HCT116 (cell line): ENCODE measurements at regions not wholly inside any gene's neighbourhood (a gene's known extent, or its start where the extent isn't known, plus 50 kb on each side); places are given as distances from the start of the nearest gene placed in this dataset.

Experiments
- ATAC-seq: fragments of 200-7000 bp; cut with Tn5 transposase; 2 replicates; pipeline ENCODE4 v1.9.1; 2020; ENCODE audit warnings: mild to moderate bottlenecking, moderate library complexity
- BruUV-seq: library from RNA; stranded (reverse); fragments of 400-500 nt; replicated peaks from 2 replicates; lab custom pipeline; 2021; lab: Mats Ljungman, UMichigan
- CTCF ChIA-PET: fragments of 300-600 bp; sonication (Branson Sonifier 250); formaldehyde crosslinking; loops from one replicate; lab custom pipeline; 2021; ENCODE audit warnings: antibody characterized with exemption; lab: Charles Lee
- POLR2A ChIA-PET: fragments of 300-600, 350-600 bp; sonication (Branson Sonifier 250); formaldehyde crosslinking; loops from one replicate; lab custom pipeline; 2021; ENCODE audit warnings: antibody characterized with exemption; lab: Charles Lee
- RAD21 ChIA-PET, 2 experiments: fragments of 300-600 bp; sonication (Branson Sonifier 250); formaldehyde crosslinking; loops; one replicate each; lab custom pipeline; 2023; ENCODE audit warnings: low total read pairs in 2 of 2; ENCODE audit not compliant: uncharacterized antibody in 2 of 2, unreplicated experiment in 2 of 2, low non-redundant PET in 1 of 2; lab: Charles Lee
- DNase-seq: peaks from one replicate; pipeline ENCODE4 v3.0.0-alpha.2; 2010; ENCODE audit warnings: low read depth, low spot score
- H2AFZ ChIP-seq: fragments of 200-600 bp; shearing (Covaris generic), sonication (generic); 2 replicates; pipeline ENCODE4 v1.6.1; 2017; ENCODE audit warnings: low read depth, mixed run types, mixed read lengths, antibody characterized with exemption, low read length; ENCODE audit not compliant: poor library complexity, severe bottlenecking
- H3K27ac ChIP-seq: 2 replicates; pipeline ENCODE4 v1.5.1; 2012; ENCODE audit warnings: low read depth, low read length
- H3K27me3 ChIP-seq: fragments of 200-600 bp; sonication (generic); 2 replicates; pipeline ENCODE4 v1.6.1; 2016; ENCODE audit warnings: mixed run types, low read length, mixed read lengths; ENCODE audit not compliant: insufficient read depth
- H3K36me3 ChIP-seq, 2 experiments: fragments of 200-500 bp in 1 of 2; fragments of 200-600 bp in 1 of 2; sonication (Bioruptor generic) in 1 of 2; sonication (generic) in 1 of 2; 2 replicates each; pipeline versions ENCODE4 v1.5.1 to v1.6.1; 2014 to 2016; ENCODE audit warnings: low read length in 2 of 2, inconsistent platforms in 1 of 2, mixed read lengths in 1 of 2, mixed run types in 1 of 2; ENCODE audit not compliant: insufficient read depth in 2 of 2, control insufficient read depth in 1 of 2
- H3K4me1 ChIP-seq, 2 experiments: fragments of 200-600 bp in 1 of 2; sonication (generic) in 1 of 2; 2 replicates each; pipeline versions ENCODE4 v1.5.1 to v1.6.1; 2012 to 2017; ENCODE audit warnings: low read length in 2 of 2, inconsistent platforms in 1 of 2, mild to moderate bottlenecking in 1 of 2, mixed read lengths in 1 of 2, mixed run types in 1 of 2, moderate library complexity in 1 of 2; ENCODE audit not compliant: insufficient read depth in 2 of 2, control insufficient read depth in 1 of 2
- H3K4me2 ChIP-seq: fragments of 200-600 bp; sonication (generic); 2 replicates; pipeline ENCODE4 v1.6.1; 2017; ENCODE audit warnings: mixed run types, low read length, mixed read lengths
- H3K4me3 ChIP-seq, 2 experiments: fragments of 200-600 bp in 1 of 2; sonication (generic) in 1 of 2; replicated peaks in 1 of 2; 2 replicates each; pipeline ENCODE4 v1.5.1; 2011 to 2016; ENCODE audit warnings: low read length in 2 of 2, control low read depth in 1 of 2, low read depth in 1 of 2, mild to moderate bottlenecking in 1 of 2, mixed read lengths in 1 of 2, mixed run types in 1 of 2
- H3K79me2 ChIP-seq: fragments of 200-600 bp; sonication (generic); 2 replicates; pipeline ENCODE4 v1.6.1; 2017; ENCODE audit warnings: mild to moderate bottlenecking, mixed run types, low read length, moderate library complexity, mixed read lengths; ENCODE audit not compliant: insufficient read depth
- H3K9ac ChIP-seq: fragments of 200-600 bp; sonication (generic); 2 replicates; pipeline ENCODE4 v1.6.1; 2016; ENCODE audit warnings: low read length, mixed read lengths
- H3K9me2 ChIP-seq: fragments of 200-600 bp; sonication (generic), shearing (Covaris generic); 2 replicates; pipeline ENCODE4 v1.6.1; 2017; ENCODE audit warnings: mixed run types, mild to moderate bottlenecking, moderate library complexity; ENCODE audit not compliant: insufficient read depth
- H3K9me3 ChIP-seq, 2 experiments: fragments of 200-500 bp in 1 of 2; fragments of 200-600 bp in 1 of 2; sonication (Bioruptor generic) in 1 of 2; sonication (generic) in 1 of 2; 2 replicates each; pipeline ENCODE4 v1.6.1; 2014 to 2017; ENCODE audit warnings: low read length in 2 of 2, mixed read lengths in 2 of 2, inconsistent platforms in 1 of 2, low read depth in 1 of 2, mild to moderate bottlenecking in 1 of 2, mixed run types in 1 of 2, moderate library complexity in 1 of 2; ENCODE audit not compliant: control insufficient read depth in 1 of 2, insufficient read depth in 1 of 2
- H4K20me1 ChIP-seq: fragments of 200-600 bp; sonication (generic), shearing (Covaris generic); 2 replicates; pipeline ENCODE4 v1.6.1; 2017; ENCODE audit warnings: mixed run types, mild to moderate bottlenecking, moderate library complexity; ENCODE audit not compliant: insufficient read depth
- CBX3 ChIP-seq: IDR thresholded peaks from 2 replicates; pipeline ENCODE4 v1.6.1; 2012; ENCODE audit warnings: low read depth
- CEBPB ChIP-seq: IDR thresholded peaks from 2 replicates; pipeline ENCODE4 v1.6.1; 2012; ENCODE audit warnings: low read depth
- EGR1 ChIP-seq: IDR thresholded peaks from 2 replicates; pipeline ENCODE4 v1.6.1; 2012; ENCODE audit warnings: low read depth
- EZH2 ChIP-seq: fragments of 200-600 bp; sonication (generic); IDR thresholded peaks from 2 replicates; pipeline ENCODE4 v1.6.1; 2017; ENCODE audit warnings: antibody characterized with exemption, mixed run types
- EZH2phosphoT487 ChIP-seq: fragments of 200-600 bp; IDR thresholded peaks from 2 replicates; pipeline ENCODE4 v1.6.1; 2018; ENCODE audit warnings: antibody characterized with exemption, borderline replicate concordance
- POLR2A ChIP-seq: IDR thresholded peaks from 2 replicates; pipeline ENCODE4 v1.7.0; 2011; ENCODE audit warnings: borderline replicate concordance; ENCODE audit not compliant: insufficient read depth, insufficient read length; ENCODE audit errors: extremely low read depth
- POLR2AphosphoS5 ChIP-seq: IDR thresholded peaks from 2 replicates; pipeline ENCODE4 v1.6.1; 2011; ENCODE audit warnings: mild to moderate bottlenecking, low read depth, low read length, moderate library complexity
- RAD21 ChIP-seq: IDR thresholded peaks from 2 replicates; pipeline ENCODE4 v1.6.1; 2012; ENCODE audit warnings: low read depth, mild to moderate bottlenecking
- SIN3A ChIP-seq: IDR thresholded peaks from 2 replicates; pipeline ENCODE4 v1.6.1; 2012; ENCODE audit warnings: low read depth
- SRF ChIP-seq: IDR thresholded peaks from 2 replicates; pipeline ENCODE4 v1.6.1; 2012; ENCODE audit warnings: low read depth
- TCF7L2 ChIP-seq: IDR thresholded peaks from 2 replicates; pipeline ENCODE4 v1.7.0; 2011; ENCODE audit warnings: borderline replicate concordance, inconsistent platforms; ENCODE audit not compliant: insufficient read depth, insufficient read length; ENCODE audit errors: extremely low read depth
- ZFX ChIP-seq: fragments of 450-650 bp; IDR thresholded peaks from 2 replicates; pipeline ENCODE4 v1.6.1; 2017
- ZNF274 ChIP-seq: fragments of 200-500 bp; sonication (Bioruptor generic); IDR thresholded peaks from 2 replicates; pipeline ENCODE4 v1.6.1; 2014; ENCODE audit warnings: mild to moderate bottlenecking, low read depth, low read length, inconsistent platforms
- intact Hi-C: fragments of 100-400 bp; cut with micrococcal nuclease; formaldehyde crosslinking; loops from 2 replicates; pipeline ENCODE4 v1.10.0; 2022
- TF ChIP-seq, protein P1 (sequence below), 3 experiments: fragments of 200-600 bp in 1 of 3; sonication (generic) in 1 of 3; IDR thresholded peaks in 2 of 3; conservative IDR thresholded peaks in 1 of 3; 2 replicates each; pipeline ENCODE4 v1.5.1; 2012 to 2017; ENCODE audit warnings: low read depth in 2 of 3, low read length in 2 of 3, antibody characterized with exemption in 1 of 3, borderline replicate concordance in 1 of 3, control low read depth in 1 of 3, mild to moderate bottlenecking in 1 of 3, mixed read lengths in 1 of 3, mixed run types in 1 of 3, moderate library complexity in 1 of 3; ENCODE audit not compliant: insufficient read depth in 1 of 3
- TF ChIP-seq, protein P2 (sequence below): IDR thresholded peaks from 2 replicates; pipeline ENCODE4 v1.6.1; 2012; ENCODE audit warnings: low read depth

DNA sequence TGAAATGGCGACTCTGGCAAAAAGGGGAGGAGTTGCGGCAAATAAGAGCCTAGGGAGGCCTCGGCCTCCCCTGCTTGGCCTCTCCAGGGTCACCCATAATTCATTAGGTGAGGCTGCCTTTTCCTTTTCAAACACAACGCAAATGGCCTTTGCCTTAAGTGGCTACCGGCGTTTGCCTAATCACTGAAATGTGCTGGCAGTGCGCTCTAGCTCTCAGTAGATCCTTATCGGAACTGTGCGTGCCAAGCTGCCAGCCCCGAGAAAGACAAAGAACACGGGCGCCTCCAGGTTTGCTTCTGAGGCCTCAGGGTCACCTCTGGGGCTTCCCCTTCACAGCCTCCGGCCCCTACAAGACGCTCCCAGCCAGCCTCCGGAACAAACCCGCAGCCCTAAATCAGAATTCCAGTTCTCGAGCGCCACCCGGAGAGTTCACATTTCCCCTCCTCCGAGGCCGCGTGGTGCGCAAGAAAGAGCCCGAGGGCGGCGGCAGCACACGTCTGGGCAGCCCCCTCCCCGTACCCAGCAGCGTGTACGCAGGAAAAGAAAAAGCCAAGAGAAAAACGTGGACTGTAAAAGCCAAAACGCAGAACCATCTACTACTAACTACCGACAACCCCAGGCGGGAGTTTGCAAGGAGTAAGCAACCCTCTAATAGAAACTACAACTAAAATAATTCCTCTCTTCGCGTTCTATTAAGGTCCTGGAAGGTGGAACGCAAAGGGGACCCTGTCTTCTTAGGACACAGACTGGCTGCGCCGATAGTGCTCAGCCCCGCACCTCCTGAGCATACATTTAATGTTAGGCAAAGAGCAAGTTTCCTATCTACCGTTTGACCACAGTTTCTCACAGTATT lies 76.5 kb upstream of the BCOR start:
- Histone ChIP-seq H3K9me2 (no peaks in the 10 kb centered on the region), H3K27me3 (no peaks in the 10 kb centered on the region), H3K9me3 (no peaks in the 10 kb centered on the region)
- TF ChIP-seq ZNF274 (no peak), CEBPB (no peak), CBX3 (no peak), ZFX (no peak), RAD21 (no peak), SIN3A (no peak), EZH2 (no peak), TCF7L2 (peak; percentile 94), EGR1 (no peak), POLR2A (peak; percentile 11), SRF (no peak), POLR2AphosphoS5 (peak; percentile 19), EZH2phosphoT487 (no peak)
- TF ChIP-seq, protein P1, sequence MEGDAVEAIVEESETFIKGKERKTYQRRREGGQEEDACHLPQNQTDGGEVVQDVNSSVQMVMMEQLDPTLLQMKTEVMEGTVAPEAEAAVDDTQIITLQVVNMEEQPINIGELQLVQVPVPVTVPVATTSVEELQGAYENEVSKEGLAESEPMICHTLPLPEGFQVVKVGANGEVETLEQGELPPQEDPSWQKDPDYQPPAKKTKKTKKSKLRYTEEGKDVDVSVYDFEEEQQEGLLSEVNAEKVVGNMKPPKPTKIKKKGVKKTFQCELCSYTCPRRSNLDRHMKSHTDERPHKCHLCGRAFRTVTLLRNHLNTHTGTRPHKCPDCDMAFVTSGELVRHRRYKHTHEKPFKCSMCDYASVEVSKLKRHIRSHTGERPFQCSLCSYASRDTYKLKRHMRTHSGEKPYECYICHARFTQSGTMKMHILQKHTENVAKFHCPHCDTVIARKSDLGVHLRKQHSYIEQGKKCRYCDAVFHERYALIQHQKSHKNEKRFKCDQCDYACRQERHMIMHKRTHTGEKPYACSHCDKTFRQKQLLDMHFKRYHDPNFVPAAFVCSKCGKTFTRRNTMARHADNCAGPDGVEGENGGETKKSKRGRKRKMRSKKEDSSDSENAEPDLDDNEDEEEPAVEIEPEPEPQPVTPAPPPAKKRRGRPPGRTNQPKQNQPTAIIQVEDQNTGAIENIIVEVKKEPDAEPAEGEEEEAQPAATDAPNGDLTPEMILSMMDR (IDR thresholded peaks at IDR 0.05 in 2 of 3, conservative IDR thresholded peaks at IDR 0.05 in 1 of 3; ENCODE audit: borderline replicate concordance in 1 of 3, insufficient read depth in 1 of 3, low read depth in 2 of 3, low read length in 2 of 3) = no peak
- TF ChIP-seq, protein P2, sequence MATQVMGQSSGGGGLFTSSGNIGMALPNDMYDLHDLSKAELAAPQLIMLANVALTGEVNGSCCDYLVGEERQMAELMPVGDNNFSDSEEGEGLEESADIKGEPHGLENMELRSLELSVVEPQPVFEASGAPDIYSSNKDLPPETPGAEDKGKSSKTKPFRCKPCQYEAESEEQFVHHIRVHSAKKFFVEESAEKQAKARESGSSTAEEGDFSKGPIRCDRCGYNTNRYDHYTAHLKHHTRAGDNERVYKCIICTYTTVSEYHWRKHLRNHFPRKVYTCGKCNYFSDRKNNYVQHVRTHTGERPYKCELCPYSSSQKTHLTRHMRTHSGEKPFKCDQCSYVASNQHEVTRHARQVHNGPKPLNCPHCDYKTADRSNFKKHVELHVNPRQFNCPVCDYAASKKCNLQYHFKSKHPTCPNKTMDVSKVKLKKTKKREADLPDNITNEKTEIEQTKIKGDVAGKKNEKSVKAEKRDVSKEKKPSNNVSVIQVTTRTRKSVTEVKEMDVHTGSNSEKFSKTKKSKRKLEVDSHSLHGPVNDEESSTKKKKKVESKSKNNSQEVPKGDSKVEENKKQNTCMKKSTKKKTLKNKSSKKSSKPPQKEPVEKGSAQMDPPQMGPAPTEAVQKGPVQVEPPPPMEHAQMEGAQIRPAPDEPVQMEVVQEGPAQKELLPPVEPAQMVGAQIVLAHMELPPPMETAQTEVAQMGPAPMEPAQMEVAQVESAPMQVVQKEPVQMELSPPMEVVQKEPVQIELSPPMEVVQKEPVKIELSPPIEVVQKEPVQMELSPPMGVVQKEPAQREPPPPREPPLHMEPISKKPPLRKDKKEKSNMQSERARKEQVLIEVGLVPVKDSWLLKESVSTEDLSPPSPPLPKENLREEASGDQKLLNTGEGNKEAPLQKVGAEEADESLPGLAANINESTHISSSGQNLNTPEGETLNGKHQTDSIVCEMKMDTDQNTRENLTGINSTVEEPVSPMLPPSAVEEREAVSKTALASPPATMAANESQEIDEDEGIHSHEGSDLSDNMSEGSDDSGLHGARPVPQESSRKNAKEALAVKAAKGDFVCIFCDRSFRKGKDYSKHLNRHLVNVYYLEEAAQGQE = no peak
- TF ChIP-seq, all 23 proteins: peak for 3
- TSS peak; percentile 55 for BruUV-seq
- Histone ChIP-seq H4K20me1 (no peaks in the 10 kb centered on the region), H3K9ac (peak overlapping the region; percentile 83), H3K27ac (peak overlapping the region; percentile 98), H3K4me3 (peak overlapping the region; percentile 48 to 60), H3K4me1 (peaks cover 27 to 75% of the 10 kb centered on the region in 2 experiments), H3K36me3 (no peaks in the 10 kb centered on the region), H3K4me2 (peak overlapping the region; percentile 86), H2AFZ (no peak overlapping the region), H3K79me2 (peaks cover 25% of the 10 kb centered on the region)
- ATAC-seq (peak; percentile 47), DNase-seq (peak; percentile 72)
- intact Hi-C loops = loop anchor here (5.0 to 10.0 kb wide), 3 partner anchors 91 to 1369 kb away; partner anchors contain the start of gene MID1IP1
- ChIA-PET RAD21 (no interaction called here), CTCF (no interaction called here), POLR2A (no interaction called here)
